AG20443 (cell line): ENCODE measurements at regions not wholly inside any gene's neighbourhood (a gene's known extent, or its start where the extent isn't known, plus 50 kb on each side); places are given as distances from the start of the nearest gene placed in this dataset.

Source experiments
- DNase-seq: peaks from one replicate; pipeline ENCODE4 v3.0.0; 2012; ENCODE audit warnings: low spot score, mixed read lengths

DNA sequence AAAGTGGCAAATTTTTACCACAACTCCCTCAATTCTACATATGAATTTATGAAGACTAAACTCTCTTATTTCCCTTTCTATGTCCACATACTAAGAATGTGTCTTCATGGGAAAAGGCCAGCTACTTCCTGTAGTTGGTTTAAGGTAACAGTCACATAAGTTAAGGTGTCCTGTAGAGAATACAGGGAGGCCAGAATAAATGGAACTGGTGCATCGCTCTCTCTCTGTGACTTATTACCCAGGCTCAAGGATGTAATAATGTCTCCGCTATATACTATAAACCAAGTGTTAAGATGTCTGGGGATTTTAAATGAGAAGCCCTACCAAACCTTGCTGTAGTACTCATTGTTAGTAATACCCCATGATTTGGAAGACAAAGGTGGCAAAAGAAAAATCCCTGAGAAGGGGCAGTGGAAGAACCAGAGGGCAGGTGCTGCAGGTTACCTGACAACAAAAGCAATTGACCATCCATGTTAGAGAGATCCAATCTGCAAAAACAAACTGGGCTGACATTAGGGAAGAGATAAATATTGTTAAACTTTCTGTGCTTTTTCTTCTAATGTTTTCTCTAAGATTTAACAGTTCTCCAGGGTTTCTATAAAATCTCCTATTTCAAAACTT is 372.8 kb downstream of the TMX3 start:
- no peak for DNase-seq

DNA sequence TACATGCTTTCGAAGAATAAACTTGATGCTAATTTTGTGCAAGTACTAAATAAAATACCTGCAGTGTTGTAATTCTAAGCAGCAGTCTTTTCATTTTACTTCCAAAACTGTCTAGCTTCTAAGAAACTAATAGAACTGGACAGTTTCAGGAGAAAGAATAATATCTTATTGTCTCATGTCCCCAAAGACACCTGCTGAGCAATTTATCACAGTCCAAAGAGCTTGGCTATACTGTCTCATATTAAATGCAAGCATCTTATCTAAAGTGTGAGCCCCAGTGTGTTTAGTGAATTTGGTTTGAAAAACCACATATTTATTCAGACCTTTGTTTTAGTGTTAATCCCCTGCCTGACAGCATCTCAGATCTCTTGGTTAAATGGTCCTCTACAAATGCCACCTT is 374.3 kb downstream of the TMX3 start:
- DNase-seq: no peak

DNA sequence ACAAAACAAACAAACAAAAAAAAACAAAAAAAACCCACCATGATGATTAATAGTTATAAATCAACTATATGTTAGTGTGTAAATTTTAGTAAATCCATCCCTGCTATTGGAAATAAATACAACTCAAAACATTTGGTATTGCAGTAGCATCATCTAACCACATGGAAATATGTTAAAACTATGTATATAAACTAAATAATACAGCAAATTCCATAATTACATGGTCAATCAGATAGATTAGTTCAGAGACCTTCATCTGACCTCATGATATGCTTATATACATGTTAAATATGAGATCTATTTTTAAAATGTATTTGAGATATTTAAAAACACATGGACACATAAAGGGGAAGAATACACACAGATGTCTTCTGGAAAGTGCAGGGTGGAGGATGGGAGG is 384.2 kb downstream of the TMX3 start:
- no peak for DNase-seq

DNA sequence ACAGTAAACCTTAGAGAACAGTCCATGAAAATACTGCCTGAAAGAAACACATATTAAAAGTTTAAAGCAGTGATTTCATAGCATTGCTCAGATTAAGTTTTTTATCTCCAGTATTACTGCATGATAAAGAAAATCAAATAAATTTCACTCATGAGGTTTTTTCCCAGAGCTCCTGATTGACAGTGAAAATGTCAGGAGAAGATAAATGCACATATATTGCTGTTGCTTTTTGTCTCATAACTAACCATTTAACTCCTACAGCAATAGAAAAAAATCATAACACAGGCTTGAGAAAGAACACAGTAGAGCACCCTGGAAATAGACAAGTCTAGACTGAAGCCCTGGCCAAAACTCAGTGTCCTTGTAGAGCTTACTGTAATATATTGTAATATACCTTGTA is 391.0 kb downstream of the TMX3 start:
- DNase-seq: no peak

DNA sequence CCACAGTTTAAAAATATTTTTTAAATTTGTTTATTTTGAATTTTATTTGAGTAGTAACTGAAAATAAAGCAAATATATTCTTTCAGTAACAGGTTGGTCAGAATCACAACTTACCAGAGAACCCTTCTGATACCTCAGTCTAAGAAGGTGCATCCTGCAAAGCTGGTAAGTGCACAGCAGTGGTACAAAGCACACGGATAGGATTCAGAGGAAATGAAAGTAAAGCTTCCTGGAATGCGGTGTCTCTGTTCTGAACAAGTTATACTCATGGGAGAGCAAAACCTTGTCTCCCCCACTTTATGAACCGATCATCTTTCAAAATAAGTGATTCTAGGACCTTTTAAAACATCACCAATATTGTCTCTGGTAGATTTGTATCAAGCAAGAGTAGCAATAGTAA is 398.3 kb downstream of the TMX3 start:
- peak; percentile 22 for DNase-seq

DNA sequence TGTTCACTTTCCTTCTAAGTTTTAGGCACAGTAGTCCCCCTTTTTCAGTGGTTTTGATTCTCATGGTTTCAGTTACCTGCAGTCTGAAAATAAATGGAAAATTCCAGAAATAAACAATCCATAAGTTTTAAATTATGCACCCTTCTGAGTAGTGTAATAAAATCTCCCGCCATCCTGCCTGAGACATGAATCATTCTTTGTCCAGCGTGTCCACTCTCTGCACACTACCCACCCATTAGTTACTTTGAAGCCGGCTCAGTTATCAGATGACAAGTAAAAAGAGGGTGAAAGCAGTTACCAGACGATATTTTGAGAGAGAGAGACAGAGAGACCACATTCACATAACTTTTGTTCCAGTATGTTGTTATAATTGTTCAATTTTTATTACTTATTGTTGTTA is 400.5 kb downstream of the TMX3 start:
- peak; percentile 15 for DNase-seq

DNA sequence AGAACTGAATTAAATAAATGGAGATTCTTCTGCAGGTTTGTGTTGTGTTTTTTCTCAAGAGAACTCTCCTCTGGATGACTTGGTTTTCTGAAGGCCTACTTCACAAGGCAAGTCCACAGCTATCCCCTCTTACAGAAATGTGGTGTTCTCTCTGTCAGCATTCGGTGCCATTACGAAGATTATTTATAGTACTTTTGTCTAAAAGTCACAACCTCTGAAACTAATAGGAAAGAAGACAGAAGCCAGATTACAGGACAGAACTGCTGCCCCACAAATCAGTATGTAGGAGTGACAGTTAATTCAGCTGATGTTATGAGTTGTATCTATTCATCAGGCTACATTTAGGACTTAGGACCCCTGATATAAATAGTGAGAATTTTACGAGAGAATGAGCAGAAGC is 413.5 kb downstream of the TMX3 start:
- DNase-seq: no peak

DNA sequence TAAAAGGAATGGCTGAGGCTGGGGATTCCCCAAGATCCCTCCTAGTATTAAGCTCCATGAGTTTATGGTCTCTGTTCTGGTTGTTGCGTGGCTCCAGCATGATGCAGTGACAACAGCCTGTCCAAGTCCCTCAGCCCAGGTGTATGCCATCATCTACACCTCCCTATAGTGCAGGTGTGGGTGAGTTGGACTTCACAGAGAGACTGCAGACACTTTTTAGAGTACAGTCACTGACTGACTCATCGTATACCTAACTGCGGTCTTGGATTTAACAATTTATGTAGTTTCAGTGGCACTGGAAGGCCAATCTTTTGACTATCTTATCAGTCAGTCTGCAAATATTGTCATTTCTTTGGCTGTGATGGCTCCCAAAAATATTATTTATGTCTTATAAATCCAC is 415.0 kb downstream of the TMX3 start:
- DNase-seq: no peak

DNA sequence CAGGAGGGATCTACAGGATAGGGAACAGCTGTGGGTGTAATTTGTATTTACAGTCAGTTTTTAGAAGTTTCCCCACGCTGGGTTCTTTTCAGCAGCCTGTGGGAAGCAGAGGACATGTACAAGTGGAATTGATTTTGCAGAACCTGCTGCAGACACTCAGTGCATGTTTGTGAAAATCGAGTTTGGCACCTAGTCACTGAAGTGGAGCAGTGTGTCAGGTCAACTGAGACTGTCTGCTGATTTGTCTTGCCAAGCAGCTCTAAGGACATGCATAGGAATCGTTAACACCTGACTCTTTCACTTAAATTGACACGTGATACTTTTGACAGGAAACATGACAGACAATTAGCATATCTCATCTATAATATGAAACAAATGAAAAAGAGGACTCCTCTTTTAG is 416.6 kb downstream of the TMX3 start:
- no peak for DNase-seq

DNA sequence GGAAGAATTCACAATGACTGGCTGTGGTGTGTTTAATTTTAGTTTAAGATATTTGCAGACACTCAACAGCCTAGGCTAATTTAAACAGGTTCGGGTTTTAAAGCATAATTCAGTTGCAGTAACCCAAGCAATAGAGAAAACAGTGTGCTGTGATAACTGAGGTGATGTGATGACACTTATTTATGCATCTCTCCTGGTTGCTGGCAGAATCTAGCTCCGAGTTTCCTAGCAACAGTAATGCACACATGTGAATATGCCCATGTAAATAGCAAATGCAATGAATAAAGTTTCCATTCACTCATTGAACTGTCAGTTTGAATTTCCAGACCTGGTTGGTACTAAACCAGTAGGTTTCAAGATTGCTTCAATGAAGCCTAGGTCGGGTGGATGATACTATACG is 426.5 kb downstream of the TMX3 start:
- no peak for DNase-seq

DNA sequence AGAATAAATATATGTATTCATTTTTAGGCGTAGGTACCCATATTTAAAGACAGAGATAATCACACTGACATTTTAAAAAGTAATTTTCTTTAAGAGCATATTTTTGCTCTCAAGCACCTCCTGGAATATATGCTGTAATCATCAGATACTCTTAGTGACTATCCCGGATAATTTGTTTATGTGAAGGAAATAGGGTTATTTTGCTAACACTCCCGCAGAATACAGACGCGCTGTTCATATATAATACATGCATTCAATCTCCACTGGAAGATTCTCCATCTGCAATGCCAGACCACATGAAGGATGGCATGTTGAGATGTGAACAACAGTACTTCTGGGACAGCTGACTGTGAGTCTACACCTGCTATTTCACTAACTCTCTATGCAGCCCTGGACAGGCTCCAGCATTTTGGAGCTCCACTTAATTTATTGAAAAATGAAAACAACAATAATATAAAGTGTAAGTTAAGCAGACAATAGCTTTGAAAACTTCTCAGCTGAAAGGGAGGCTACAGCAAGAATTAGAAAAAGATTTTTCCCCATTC is 430.6 kb downstream of the TMX3 start:
- DNase-seq: no peak

DNA sequence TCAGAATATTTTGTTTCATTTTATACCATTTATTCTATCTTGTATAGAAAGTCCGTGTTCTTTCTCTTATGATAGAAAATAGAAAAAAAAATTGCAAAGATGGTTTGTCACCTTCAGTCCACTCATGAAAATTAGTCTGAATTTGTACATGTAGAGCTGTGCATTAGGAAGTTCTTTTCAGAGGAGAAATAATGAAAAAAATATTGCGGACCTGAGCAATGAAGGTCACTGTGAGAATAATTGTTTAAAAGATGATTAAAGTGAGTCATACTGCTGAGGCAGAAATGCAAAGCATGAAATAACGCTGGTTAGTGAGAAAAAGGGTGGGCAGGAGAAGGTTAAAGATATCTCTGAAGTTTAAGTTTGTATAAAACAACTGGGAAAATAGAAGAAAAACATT is 431.1 kb downstream of the TMX3 start:
- DNase-seq: no peak

DNA sequence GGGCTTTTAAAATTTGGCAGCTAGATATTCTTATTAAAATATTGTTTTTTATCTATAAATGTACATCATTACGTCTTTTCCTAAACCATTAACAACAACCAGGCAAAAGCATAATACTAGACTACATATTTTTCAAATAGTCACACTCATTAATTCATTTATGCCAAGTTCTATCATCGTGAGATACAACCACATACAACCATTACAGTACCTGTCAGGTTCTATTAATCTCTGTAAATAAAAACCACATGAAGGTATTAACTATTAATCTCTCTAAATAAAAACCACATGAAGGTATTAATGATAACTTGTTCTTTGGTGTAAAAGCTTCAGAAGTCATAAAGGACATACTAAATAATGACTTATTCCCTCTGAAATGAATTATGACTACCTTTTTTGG is 432.7 kb downstream of the TMX3 start:
- no peak for DNase-seq

DNA sequence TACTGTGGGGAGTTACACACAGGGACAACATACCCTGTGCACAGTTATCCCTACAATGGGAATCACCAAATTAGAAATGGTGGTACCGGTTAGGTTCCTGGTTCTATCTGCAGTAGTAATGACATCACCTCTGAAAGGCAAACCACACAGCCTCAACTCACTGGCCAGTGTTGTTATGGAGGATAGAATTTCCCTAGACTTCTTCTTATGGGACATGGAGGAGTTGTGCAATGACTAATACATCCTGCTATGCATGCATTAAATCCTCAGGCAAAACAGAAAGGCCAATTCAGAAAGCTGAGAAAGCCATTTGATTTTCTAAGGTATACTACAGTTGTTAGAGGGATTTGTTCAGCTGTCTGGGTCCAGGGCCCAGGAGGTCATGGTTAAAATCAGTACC is 439.3 kb downstream of the TMX3 start:
- peak; percentile 13 for DNase-seq

DNA sequence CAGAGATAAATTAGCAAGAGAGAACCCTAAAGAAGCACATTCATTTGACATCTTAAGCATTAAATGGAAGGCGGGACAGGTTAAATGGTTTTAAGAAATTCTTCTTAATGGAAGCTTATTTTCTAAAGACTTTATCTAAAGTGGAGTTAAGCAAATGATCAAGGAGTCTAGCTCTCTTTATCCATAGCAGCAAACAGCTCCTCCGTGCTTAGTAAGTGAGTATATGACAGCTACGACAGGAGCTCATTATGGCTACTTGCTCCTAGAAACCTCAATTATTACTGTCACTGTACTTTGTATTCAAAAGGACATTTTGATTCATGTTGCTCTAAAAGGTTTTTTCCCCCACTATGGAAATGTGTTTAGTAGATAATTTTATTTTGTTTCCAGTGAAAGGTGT is 444.9 kb downstream of the TMX3 start:
- no peak for DNase-seq

DNA sequence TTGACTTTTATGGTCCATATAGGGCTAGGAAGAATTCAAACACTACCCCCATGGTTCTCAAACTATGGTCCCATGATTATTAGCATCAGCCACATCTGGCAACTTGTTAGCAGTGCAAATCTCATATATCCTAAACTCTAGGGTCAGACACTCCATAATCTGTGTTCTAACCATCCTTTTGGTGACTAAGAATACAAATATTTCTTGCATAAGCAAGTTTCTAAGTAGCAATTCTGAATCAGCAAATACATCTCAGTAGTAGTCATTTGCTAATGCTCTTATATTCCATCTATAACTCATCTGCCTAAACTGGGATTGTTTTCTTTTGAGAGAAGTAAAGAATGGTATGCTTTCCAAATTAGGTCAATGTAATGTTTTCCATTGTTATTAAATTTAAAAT is 447.3 kb downstream of the TMX3 start:
- peak; percentile 21 for DNase-seq

DNA sequence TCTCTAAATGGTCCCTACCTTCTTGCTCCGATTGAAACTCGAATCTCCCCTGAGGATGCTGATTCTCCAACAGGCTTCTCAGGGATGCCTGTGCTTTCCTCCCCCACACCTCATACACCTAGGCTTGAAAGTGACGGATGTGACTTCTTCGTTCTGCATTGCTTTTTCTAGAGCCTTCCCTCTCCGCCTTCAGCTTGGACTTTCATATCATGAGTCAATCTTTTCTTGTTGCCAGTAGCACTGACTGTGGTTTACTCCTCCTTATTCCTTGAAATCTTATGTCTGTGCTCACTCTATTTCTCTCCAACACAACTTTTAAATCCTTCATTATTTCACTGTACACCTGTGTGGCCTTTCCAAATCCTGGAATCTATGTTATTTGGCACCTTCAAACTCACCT is 451.4 kb downstream of the TMX3 start:
- DNase-seq: peak; percentile 9

DNA sequence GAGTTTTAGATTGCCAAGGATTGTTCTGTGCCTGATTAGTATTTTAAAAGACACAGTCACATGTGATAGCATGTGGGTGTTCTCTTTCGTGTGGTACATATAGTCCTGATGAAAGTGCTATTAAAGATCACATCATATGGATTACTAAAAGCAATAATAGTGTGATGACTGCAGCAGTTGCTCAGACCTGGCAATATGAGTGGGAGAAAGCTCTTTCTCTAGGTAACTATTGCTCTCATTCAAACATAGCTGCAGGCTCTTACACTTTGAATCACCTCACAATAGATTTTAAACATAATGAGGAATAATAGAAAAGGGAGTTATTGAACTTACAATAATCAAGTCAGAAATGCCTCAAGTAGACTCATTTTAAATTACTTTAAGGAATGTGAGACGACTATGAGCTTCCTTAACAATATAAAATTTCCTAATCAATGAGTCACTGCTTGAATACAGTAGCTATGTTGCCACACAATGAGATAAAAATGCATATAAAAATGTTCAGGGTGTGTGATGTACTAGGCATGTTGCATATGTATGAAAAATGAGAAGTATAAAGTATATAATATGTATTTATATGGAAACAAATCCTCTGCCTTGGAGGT is 452.1 kb downstream of the TMX3 start:
- DNase-seq: peak; percentile 48

DNA sequence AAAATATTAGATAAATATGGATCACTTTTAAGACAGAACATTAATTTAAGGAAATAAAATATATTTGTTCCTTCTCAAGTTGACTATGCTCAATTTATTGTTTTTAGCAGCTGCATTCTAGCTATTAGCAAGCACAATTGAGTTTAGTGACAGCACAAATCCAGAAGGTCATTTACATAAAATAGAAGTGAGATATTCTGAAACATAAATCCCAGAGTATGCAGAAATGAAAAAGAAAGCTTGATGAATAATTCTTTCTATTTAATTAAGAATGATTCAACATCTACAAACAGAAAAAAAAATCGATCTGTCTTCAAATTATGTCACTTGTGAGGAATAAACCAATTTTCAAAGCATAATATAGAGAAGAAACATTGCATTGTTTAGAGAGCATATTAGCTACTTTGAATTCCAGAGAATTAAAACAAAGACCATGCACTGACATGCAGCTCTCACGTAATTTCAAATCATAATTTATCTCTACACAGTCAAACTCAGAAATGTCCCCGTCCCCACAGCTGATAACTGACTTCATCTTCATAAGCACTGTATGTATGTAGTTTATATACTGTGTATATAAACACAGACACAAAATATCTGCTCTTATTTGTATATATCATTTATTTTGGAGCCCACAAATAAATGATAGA is 458.4 kb downstream of the TMX3 start:
- DNase-seq: no peak

DNA sequence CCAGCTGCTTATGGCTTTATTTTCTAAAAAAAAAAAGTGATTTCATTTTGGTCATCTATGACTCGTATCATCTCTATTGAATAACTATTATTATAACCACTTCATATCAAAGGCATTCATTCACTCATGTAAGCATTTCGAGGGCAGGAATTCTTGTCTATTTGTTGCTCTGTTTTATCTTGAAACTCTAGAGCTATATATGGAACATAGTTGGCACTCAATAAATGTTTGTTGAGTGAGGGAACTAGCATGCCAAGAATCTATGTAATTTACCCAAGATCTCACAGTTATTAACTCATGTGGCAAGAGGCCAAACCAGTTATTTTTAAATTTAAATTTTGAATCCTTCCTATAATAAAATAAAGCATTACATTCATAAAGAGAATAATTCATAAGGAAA is 470.1 kb downstream of the TMX3 start:
- no peak for DNase-seq

DNA sequence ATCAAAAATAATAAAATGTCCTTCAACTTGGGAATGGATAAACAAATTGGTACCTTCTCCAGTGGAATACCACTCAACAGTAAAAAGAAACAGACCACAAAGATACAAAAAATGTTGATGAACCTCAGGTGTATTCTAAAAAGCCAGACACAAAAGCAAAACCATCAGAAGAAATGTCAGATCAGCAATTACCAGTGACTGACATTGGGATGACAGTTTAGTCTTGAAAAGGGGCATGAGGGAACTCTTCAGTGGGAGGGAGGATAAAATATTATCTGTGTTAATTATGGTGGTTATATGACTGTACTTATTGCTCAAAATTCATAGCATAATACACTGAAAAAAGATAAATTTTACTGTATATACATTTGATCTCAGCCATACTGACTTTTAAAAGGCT is 473.0 kb downstream of the TMX3 start:
- no peak for DNase-seq

DNA sequence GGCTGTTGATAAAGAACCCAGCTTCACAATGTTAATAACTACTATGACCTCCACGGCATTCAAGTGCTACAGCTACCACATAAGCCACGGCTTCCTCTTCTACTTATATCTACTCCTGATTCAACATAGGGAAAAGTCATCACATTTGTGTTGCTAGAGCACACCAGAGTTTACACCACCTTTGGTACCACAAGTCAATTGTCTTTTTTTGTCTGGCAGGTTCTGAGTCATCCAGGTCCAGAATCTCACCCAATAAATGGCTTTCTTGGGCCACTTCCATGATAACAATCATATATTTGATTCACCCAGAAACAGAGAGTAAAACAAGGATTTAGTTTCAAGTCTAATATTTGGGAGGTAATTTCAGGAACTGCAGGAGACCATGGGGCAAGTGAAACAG is 480.2 kb downstream of the TMX3 start:
- no peak for DNase-seq

DNA sequence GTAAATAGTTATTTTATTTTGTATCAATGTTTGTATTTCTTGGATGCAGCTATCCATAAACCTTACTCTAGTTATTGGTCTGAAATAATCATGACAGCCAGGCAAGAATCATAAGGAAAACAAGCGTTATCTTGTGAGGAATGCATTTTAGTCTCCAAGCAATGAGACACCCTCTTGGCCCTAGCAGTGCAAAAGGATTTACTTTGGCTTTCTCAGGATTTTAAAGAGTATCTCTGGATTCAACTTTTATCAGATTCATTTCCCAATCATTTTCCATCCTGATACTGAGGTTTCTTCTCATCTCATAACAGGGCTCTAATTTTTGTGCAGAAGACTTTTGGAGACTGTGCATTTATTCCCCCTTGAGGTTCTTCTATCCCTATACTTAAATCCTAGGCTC is 480.8 kb downstream of the TMX3 start:
- no peak for DNase-seq

DNA sequence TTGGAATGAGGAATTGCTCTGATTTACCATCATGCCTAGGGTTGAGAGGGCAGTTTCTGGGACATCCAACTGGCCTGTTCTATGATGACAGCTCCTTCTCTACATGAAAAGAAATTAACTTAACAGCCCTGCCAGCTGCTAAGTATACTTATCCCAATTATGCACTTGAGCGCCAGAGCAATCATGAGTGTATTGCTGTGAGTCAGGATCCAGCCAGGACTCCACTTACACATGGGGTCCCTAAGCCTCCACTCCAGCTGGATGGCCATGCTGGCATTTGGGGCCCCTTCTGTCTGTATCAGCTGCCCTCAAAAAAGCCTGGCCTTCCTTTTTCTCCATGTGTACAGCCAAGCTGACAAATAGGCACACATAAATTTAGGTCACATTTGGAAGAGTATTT is 481.9 kb downstream of the TMX3 start:
- no peak for DNase-seq
